B cell (primary cell): ENCODE measurements at regions not wholly inside any gene's neighbourhood (a gene's known extent, or its start where the extent isn't known, plus 50 kb on each side); places are given as distances from the start of the nearest gene placed in this dataset.

ENCODE experiments used
- CTCF ChIP-seq: fragments of 200-600 bp; IDR thresholded peaks from one replicate; pipeline ENCODE4 v1.8.0; 2022; ENCODE audit warnings: antibody characterized with exemption, mild to moderate bottlenecking
- EZH2 ChIP-seq: IDR thresholded peaks from 2 replicates; pipeline ENCODE4 v1.6.1; 2012; ENCODE audit warnings: borderline replicate concordance, low read depth, mild to moderate bottlenecking, moderate library complexity, low read length; ENCODE audit not compliant: insufficient read depth, poor library complexity, severe bottlenecking

- no peak for TF ChIP-seq CTCF
- no peak for TF ChIP-seq EZH2
Measured at GRCh38 chr6:164731539-164731938, 577.9 kb downstream of the C6orf118 start.
